SK-N-SH treated with all-trans-retinoic acid at 6 μM for 48 hours (cell line): ENCODE measurements at regions not wholly inside any gene's neighbourhood (a gene's known extent, or its start where the extent isn't known, plus 50 kb on each side); places are given as distances from the start of the nearest gene placed in this dataset.

Experiments
- ATAC-seq: fragments of 200-7000 bp; cut with Tn5 transposase; 3 replicates; pipeline ENCODE4 v1.9.1; 2020; ENCODE audit warnings: mild to moderate bottlenecking, moderate library complexity
- ARNTL ChIP-seq: fragments of 450-650 bp; formaldehyde crosslinking; IDR thresholded peaks from 2 replicates; pipeline ENCODE4 v1.5.0; 2020; ENCODE audit warnings: low read depth, mild to moderate bottlenecking, moderate library complexity, borderline replicate concordance
- BACH2 ChIP-seq: fragments of 250-450 bp; sonication (Bioruptor Pico); IDR thresholded peaks from 2 replicates; pipeline ENCODE4 v1.9.0; 2021; ENCODE audit warnings: mild to moderate bottlenecking, borderline replicate concordance
- CSDC2 ChIP-seq: fragments of 250-450 bp; sonication (Bioruptor Pico); IDR thresholded peaks from 2 replicates; pipeline ENCODE4 v1.5.0; 2020; ENCODE audit warnings: mild to moderate bottlenecking, moderate library complexity
- ESRRG ChIP-seq: fragments of 250-450 bp; sonication (Bioruptor Pico); IDR thresholded peaks from 2 replicates; pipeline ENCODE4 v1.6.1; 2021; ENCODE audit warnings: mild to moderate bottlenecking
- GLIS3 ChIP-seq: fragments of 250-450 bp; sonication (Bioruptor Pico); IDR thresholded peaks from 2 replicates; pipeline ENCODE4 v1.5.0; 2020; ENCODE audit warnings: mild to moderate bottlenecking, moderate library complexity
- ISL1 ChIP-seq: fragments of 250-450 bp; sonication (Bioruptor Pico); IDR thresholded peaks from 2 replicates; pipeline ENCODE4 v2.1.2; 2022; ENCODE audit warnings: mild to moderate bottlenecking, moderate library complexity
- OSR1 ChIP-seq: fragments of 250-450 bp; sonication (Bioruptor Pico); IDR thresholded peaks from 2 replicates; pipeline ENCODE4 v1.8.0; 2022; ENCODE audit warnings: moderate library complexity, mild to moderate bottlenecking, inconsistent platforms
- PPARA ChIP-seq: fragments of 250-450 bp; sonication (Bioruptor Pico); IDR thresholded peaks from 2 replicates; pipeline ENCODE4 v1.5.0; 2020; ENCODE audit warnings: mild to moderate bottlenecking, borderline replicate concordance
- RARB ChIP-seq: fragments of 250-450 bp; sonication (Bioruptor Pico); IDR thresholded peaks from 2 replicates; pipeline ENCODE4 v1.8.0; 2021; ENCODE audit warnings: mild to moderate bottlenecking, moderate library complexity
- TCF4 ChIP-seq: fragments of 250-450 bp; sonication (Bioruptor Pico); IDR thresholded peaks from 2 replicates; pipeline ENCODE4 v1.8.0; 2021; ENCODE audit warnings: mild to moderate bottlenecking, moderate library complexity, borderline replicate concordance
- TOX ChIP-seq: fragments of 250-450 bp; sonication (Bioruptor Pico); IDR thresholded peaks from 2 replicates; pipeline ENCODE4 v1.8.0; 2021; ENCODE audit warnings: mild to moderate bottlenecking, moderate library complexity, borderline replicate concordance
- ZC3H10 ChIP-seq: fragments of 250-450 bp; sonication (Bioruptor Pico); IDR thresholded peaks from 2 replicates; pipeline ENCODE4 v1.5.1; 2021; ENCODE audit warnings: mild to moderate bottlenecking, moderate library complexity
- ZFP3 ChIP-seq: fragments of 250-450 bp; sonication (Bioruptor Pico); IDR thresholded peaks from 2 replicates; pipeline ENCODE4 v1.5.0; 2020; ENCODE audit warnings: mild to moderate bottlenecking, moderate library complexity
- ZFP30 ChIP-seq: fragments of 450-650 bp; formaldehyde crosslinking; IDR thresholded peaks from 2 replicates; pipeline ENCODE4 v1.5.0; 2022; ENCODE audit warnings: mild to moderate bottlenecking, moderate library complexity
- ZNF565 ChIP-seq: fragments of 450-650 bp; formaldehyde crosslinking; conservative IDR thresholded peaks from 2 replicates; pipeline ENCODE4 v1.5.0; 2020; ENCODE audit warnings: low read depth, mild to moderate bottlenecking, moderate library complexity
- ZNF70 ChIP-seq: fragments of 450-650 bp; formaldehyde crosslinking; IDR thresholded peaks from 2 replicates; pipeline ENCODE4 v1.5.0; 2020; ENCODE audit warnings: mild to moderate bottlenecking, moderate library complexity
- ZNF8 ChIP-seq: fragments of 450-650 bp; formaldehyde crosslinking; IDR thresholded peaks from 2 replicates; pipeline ENCODE4 v1.5.0; 2020; ENCODE audit warnings: mild to moderate bottlenecking, moderate library complexity
- TF ChIP-seq, protein P1 (sequence below): fragments of 250-450 bp; sonication (Bioruptor Pico); IDR thresholded peaks from 2 replicates; pipeline ENCODE4 v1.5.1; 2021; ENCODE audit warnings: mild to moderate bottlenecking, moderate library complexity
- TF ChIP-seq, protein P2 (sequence below): fragments of 250-450 bp; sonication (Bioruptor Pico); IDR thresholded peaks from 2 replicates; pipeline ENCODE4 v1.5.0; 2020; ENCODE audit warnings: mild to moderate bottlenecking, moderate library complexity
- TF ChIP-seq, protein P3 (sequence below): fragments of 250-450 bp; sonication (Bioruptor Pico); IDR thresholded peaks from 2 replicates; pipeline ENCODE4 v1.8.0; 2021; ENCODE audit warnings: low read depth, mild to moderate bottlenecking, moderate library complexity, borderline replicate concordance
- TF ChIP-seq, protein P4 (sequence below): fragments of 250-450 bp; sonication (Bioruptor Pico); IDR thresholded peaks from 2 replicates; pipeline ENCODE4 v1.8.0; 2020; ENCODE audit warnings: mild to moderate bottlenecking, moderate library complexity, borderline replicate concordance
- TF ChIP-seq, protein P5 (sequence below): fragments of 250-450 bp; sonication (Bioruptor Pico); IDR thresholded peaks from 2 replicates; pipeline ENCODE4 v1.5.1; 2020; ENCODE audit warnings: low read depth, mild to moderate bottlenecking, moderate library complexity

DNA sequence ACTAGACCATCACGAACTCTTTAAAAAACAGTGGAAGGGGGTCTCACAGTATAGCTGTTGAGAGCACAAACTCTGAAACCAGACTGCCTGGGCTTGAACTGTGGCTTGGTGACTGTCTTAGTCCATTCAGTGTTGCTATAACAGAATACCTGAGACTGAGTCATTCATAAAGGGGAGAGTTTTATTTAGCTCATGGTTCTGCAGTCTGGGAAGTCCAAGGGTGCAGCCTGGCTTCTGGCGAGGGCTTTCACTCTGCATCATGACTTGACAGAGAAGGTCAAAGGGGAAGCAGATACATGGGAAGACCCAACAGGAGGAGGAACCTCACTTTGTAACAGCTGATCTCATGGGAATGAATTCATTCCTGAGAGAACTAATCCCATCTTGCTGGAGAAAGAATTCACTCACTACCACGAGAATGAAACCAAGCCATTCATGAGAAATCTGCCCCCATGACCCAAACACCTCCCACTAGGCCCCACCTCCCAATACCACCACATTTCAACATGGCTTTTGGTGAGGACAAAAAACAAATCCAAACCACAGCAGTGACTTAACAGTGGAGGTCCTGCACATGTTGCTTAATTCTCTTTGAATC lies 116.7 kb upstream of the STOX2 start (continued):
- TF ChIP-seq, protein P1, sequence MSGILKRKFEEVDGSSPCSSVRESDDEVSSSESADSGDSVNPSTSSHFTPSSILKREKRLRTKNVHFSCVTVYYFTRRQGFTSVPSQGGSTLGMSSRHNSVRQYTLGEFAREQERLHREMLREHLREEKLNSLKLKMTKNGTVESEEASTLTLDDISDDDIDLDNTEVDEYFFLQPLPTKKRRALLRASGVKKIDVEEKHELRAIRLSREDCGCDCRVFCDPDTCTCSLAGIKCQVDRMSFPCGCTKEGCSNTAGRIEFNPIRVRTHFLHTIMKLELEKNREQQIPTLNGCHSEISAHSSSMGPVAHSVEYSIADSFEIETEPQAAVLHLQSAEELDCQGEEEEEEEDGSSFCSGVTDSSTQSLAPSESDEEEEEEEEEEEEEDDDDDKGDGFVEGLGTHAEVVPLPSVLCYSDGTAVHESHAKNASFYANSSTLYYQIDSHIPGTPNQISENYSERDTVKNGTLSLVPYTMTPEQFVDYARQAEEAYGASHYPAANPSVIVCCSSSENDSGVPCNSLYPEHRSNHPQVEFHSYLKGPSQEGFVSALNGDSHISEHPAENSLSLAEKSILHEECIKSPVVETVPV (CRISPR knock-in tag), result no peak
- TF ChIP-seq OSR1 (CRISPR knock-in tag) (no peak), ZNF565 (CRISPR knock-in tag) (no peak)

DNA sequence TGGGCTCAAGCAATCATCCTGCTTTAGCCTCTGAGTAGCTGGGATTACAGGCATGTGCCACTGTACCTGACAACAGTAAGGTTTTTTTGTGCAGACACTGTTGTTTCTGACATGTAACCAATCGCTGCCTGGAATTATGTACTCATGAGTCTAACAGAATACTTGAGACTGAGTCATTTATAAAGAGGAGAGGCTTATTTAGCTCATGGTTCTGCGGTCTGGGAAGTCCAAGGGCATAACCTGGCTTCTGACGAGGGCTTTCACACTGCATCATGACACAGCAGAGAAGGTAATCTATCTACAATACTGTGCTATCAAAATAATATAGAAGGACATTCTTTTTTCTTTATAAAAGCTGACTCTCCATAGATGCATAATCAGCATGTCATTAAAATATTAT lies 115.5 kb upstream of the STOX2 start:
- TF ChIP-seq ZFP3 (CRISPR knock-in tag), result no peak
- no peak for TF ChIP-seq ZNF565 (CRISPR knock-in tag)
- TF ChIP-seq, protein P1 (CRISPR knock-in tag), result no peak
- TF ChIP-seq, protein P2, sequence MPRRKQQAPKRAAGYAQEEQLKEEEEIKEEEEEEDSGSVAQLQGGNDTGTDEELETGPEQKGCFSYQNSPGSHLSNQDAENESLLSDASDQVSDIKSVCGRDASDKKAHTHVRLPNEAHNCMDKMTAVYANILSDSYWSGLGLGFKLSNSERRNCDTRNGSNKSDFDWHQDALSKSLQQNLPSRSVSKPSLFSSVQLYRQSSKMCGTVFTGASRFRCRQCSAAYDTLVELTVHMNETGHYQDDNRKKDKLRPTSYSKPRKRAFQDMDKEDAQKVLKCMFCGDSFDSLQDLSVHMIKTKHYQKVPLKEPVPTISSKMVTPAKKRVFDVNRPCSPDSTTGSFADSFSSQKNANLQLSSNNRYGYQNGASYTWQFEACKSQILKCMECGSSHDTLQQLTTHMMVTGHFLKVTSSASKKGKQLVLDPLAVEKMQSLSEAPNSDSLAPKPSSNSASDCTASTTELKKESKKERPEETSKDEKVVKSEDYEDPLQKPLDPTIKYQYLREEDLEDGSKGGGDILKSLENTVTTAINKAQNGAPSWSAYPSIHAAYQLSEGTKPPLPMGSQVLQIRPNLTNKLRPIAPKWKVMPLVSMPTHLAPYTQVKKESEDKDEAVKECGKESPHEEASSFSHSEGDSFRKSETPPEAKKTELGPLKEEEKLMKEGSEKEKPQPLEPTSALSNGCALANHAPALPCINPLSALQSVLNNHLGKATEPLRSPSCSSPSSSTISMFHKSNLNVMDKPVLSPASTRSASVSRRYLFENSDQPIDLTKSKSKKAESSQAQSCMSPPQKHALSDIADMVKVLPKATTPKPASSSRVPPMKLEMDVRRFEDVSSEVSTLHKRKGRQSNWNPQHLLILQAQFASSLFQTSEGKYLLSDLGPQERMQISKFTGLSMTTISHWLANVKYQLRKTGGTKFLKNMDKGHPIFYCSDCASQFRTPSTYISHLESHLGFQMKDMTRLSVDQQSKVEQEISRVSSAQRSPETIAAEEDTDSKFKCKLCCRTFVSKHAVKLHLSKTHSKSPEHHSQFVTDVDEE (CRISPR knock-in tag), result no peak
- TF ChIP-seq ZFP30 (CRISPR knock-in tag), result no peak
- TF ChIP-seq TOX, result no peak
- TF ChIP-seq, protein P3, sequence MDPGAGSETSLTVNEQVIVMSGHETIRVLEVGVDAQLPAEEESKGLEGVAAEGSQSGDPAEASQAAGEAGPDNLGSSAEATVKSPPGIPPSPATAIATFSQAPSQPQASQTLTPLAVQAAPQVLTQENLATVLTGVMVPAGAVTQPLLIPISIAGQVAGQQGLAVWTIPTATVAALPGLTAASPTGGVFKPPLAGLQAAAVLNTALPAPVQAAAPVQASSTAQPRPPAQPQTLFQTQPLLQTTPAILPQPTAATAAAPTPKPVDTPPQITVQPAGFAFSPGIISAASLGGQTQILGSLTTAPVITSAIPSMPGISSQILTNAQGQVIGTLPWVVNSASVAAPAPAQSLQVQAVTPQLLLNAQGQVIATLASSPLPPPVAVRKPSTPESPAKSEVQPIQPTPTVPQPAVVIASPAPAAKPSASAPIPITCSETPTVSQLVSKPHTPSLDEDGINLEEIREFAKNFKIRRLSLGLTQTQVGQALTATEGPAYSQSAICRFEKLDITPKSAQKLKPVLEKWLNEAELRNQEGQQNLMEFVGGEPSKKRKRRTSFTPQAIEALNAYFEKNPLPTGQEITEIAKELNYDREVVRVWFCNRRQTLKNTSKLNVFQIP (CRISPR knock-in tag), result no peak
- TF ChIP-seq TCF4 (CRISPR knock-in tag), result no peak
- TF ChIP-seq, protein P4, sequence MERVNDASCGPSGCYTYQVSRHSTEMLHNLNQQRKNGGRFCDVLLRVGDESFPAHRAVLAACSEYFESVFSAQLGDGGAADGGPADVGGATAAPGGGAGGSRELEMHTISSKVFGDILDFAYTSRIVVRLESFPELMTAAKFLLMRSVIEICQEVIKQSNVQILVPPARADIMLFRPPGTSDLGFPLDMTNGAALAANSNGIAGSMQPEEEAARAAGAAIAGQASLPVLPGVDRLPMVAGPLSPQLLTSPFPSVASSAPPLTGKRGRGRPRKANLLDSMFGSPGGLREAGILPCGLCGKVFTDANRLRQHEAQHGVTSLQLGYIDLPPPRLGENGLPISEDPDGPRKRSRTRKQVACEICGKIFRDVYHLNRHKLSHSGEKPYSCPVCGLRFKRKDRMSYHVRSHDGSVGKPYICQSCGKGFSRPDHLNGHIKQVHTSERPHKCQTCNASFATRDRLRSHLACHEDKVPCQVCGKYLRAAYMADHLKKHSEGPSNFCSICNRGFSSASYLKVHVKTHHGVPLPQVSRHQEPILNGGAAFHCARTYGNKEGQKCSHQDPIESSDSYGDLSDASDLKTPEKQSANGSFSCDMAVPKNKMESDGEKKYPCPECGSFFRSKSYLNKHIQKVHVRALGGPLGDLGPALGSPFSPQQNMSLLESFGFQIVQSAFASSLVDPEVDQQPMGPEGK (CRISPR knock-in tag), result no peak
- no peak for TF ChIP-seq OSR1 (CRISPR knock-in tag)
- no peak for TF ChIP-seq ARNTL
- no peak for TF ChIP-seq ZNF8 (CRISPR knock-in tag)
- no peak for TF ChIP-seq RARB (CRISPR knock-in tag)
- no peak for TF ChIP-seq ESRRG (CRISPR knock-in tag)
- TF ChIP-seq, protein P5, sequence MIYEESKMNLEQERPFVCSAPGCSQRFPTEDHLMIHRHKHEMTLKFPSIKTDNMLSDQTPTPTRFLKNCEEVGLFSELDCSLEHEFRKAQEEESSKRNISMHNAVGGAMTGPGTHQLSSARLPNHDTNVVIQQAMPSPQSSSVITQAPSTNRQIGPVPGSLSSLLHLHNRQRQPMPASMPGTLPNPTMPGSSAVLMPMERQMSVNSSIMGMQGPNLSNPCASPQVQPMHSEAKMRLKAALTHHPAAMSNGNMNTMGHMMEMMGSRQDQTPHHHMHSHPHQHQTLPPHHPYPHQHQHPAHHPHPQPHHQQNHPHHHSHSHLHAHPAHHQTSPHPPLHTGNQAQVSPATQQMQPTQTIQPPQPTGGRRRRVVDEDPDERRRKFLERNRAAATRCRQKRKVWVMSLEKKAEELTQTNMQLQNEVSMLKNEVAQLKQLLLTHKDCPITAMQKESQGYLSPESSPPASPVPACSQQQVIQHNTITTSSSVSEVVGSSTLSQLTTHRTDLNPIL (CRISPR knock-in tag), result no peak
- TF ChIP-seq GLIS3 (CRISPR knock-in tag), result no peak
- no peak for TF ChIP-seq PPARA (CRISPR knock-in tag)
- no peak for TF ChIP-seq ZC3H10 (CRISPR knock-in tag)
- no peak for TF ChIP-seq CSDC2
- ATAC-seq, result no peak

DNA sequence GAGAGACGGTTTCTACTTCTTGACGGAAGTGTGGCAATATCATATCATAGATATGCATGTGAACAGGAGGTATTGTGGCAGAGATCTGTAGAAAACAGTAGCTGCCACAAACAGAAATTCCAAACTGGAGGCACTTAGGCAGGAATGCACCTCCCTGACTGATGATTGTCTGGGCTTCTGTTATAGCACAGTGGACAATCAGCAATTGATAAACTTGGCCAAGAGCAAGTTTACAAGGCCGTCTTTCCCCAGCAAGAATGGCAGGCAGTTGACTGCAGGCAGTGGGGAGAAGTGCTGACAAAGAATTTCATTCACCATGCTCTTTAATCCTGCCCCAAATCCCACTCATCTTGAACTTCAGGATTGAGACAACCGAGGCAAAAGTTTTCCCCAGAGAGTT lies 114.4 kb upstream of the STOX2 start:
- ATAC-seq, result no peak
- TF ChIP-seq, protein P4 (CRISPR knock-in tag), result no peak
- TF ChIP-seq ZNF565 (CRISPR knock-in tag) (no peak), RARB (CRISPR knock-in tag) (no peak), CSDC2 (no peak), ESRRG (CRISPR knock-in tag) (no peak), OSR1 (CRISPR knock-in tag) (no peak), ISL1 (CRISPR knock-in tag) (no peak), TOX (no peak), ZNF70 (CRISPR knock-in tag) (no peak), ZC3H10 (CRISPR knock-in tag) (no peak), GLIS3 (CRISPR knock-in tag) (no peak), BACH2 (CRISPR knock-in tag) (no peak)
- TF ChIP-seq, protein P5 (CRISPR knock-in tag), result no peak
